Activated T-cell treated with anti-CD3 and anti-CD28 coated beads, Interleukin-2, amount 50 U/mL, for 48 hours (primary cell): ENCODE measurements at regions not wholly inside any gene's neighbourhood (a gene's known extent, or its start where the extent isn't known, plus 50 kb on each side); places are given as distances from the start of the nearest gene placed in this dataset.
"Not testable (repeated sequence)": the region's sequence is repeated elsewhere in the genome, so short reads cannot be mapped to it uniquely, and the experiment has no call there.

Experiments
- DNase-seq, 2 experiments: peaks; one replicate each; pipeline ENCODE4 v3.0.0-alpha.2; 2020

GRCh38 chr7:69335331-69335730 lies 262.9 kb upstream of the AUTS2 start:
- DNase-seq, result no peak

DNA sequence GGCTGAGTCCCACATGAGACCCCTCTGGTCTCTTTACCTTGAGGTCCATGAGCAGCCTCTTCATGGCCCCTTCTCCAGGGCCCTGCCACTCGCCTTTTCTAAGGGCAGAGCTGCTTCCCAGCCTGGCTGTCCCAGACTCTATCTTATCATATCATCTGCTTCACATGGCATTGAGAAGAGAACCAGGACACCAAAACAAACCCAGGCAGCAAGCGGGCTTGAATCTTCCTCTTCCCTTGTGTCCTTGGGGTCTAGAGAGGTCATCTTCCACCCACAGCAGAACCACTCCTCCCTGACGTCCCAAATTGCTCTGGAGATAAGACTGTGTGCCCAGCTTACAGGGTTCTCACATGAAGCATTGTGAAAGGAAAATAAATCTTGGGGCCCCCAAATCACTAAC lies 261.3 kb upstream of the AUTS2 start:
- DNase-seq, result no peak

- no peak for DNase-seq
These were observed 260.1 kb upstream of the AUTS2 start for GRCh38 chr7:69338144-69338543.

- no peak for DNase-seq
These were observed 257.0 kb upstream of the AUTS2 start for GRCh38 chr7:69341288-69341687.

- DNase-seq, result no peak
These were observed 256.0 kb upstream of the AUTS2 start for GRCh38 chr7:69342154-69342884.

DNA sequence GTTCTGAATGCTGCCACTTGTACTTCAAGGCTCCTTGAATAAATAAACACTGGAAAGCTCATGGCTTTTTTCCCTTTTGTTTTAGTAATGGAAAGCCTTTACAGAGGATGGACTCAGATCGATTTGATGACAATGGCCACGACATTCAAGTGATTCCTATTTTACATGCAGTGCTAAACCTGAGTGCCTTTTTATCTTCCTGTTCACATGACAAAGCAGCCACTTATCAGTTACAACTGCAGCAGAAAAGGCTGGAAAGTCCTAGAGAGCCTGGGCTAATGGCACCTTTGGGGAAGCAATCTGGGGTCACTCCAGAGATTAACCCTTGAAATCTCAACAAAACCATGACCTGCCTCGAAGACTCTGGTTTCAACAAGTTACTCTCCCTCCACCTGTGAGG lies 249.0 kb upstream of the AUTS2 start:
- DNase-seq, result no peak

DNA sequence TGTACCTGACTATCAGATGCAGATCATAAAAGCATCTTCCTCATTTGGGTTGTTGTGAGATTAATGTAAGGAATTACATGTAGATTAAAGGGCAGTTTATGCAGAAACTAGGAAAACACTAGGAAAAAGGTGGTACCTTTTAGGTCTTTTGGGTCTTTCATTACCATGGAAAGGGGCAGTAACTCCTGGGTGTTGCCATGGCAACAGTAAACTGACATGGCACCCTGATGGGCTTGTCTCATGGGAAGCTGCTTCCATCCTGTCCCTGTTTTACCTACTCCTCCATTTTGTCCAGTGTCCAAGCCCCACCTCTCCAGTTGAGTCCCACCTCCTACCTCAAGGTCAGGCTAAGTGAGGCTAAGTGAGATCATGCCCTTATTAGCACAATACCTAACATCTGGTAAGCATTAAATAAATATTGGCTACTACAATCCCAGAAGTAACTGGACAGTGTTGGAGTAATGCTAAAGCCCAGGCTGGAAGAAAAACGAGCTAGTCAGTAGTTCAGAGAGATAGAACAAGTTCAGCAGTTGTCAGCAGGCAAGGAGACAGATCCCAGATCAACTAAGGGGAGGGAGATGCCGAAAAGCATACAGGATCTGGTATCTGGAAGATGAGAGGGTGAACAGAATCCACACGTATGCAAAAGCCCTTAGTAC lies 240.0 kb upstream of the AUTS2 start:
- no peak for DNase-seq

- DNase-seq, result no peak
These were observed 239.1 kb upstream of the AUTS2 start for GRCh38 chr7:69359003-69359700.

- no peak for DNase-seq
These were observed 237.4 kb upstream of the AUTS2 start for GRCh38 chr7:69360913-69361312.

DNA sequence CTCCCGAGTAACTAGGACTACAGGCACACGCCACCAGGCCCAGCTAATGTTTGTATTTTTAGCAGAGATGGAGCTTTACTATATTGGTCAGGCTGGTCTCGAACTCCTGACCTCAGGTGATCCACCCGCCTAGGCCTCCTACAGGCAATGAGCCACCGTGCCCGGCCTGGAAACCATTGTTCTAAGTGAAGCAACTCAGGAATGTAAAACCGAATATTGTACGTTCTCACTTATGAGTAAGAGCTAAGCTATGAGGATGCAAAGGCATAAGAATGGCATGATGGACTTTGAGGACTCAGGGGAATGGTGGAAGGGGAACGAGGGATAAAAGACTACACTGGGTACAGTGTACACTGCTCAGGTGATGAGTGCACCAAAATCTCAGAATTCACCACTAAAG lies 235.1 kb upstream of the AUTS2 start:
- DNase-seq, result no peak

GRCh38 chr7:69364813-69365643 lies 233.2 kb upstream of the AUTS2 start:
- no peak for DNase-seq

- DNase-seq, result no peak
These were observed 232.6 kb upstream of the AUTS2 start for GRCh38 chr7:69365651-69366192.

DNA sequence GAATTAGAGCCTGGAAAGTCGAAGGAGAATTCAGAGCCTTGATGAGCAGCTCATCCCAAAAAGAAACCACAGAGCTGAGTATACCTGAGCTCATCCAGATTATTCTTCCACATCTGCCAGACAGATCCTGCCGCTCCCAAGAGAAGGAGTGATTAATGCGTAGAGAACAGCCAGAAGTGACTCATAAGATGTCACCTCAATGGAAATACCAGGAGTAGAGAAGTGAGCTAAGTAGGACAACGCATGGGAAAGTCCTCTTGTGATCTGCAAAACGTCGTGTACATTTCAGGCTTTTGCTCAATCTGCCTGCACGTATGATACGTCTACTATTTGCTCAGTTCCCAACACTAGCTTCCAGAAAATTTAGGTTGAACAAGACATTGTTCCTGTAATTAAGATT lies 230.5 kb upstream of the AUTS2 start:
- DNase-seq, result no peak

GRCh38 chr7:69373171-69374043 lies 224.9 kb upstream of the AUTS2 start:
- no peak for DNase-seq

- no peak for DNase-seq
These were observed 224.2 kb upstream of the AUTS2 start for GRCh38 chr7:69374044-69374425.

- no peak for DNase-seq
These were observed 221.1 kb upstream of the AUTS2 start for GRCh38 chr7:69377191-69377590.

GRCh38 chr7:69388452-69389137 lies 209.7 kb upstream of the AUTS2 start:
- no peak for DNase-seq

- DNase-seq, result no peak
These were observed 209.1 kb upstream of the AUTS2 start for GRCh38 chr7:69389216-69389615.

- DNase-seq, result not testable (repeated sequence)
These were observed 204.4 kb upstream of the AUTS2 start for GRCh38 chr7:69393912-69394311.

GRCh38 chr7:69395061-69395714 lies 203.1 kb upstream of the AUTS2 start:
- no peak for DNase-seq

DNA sequence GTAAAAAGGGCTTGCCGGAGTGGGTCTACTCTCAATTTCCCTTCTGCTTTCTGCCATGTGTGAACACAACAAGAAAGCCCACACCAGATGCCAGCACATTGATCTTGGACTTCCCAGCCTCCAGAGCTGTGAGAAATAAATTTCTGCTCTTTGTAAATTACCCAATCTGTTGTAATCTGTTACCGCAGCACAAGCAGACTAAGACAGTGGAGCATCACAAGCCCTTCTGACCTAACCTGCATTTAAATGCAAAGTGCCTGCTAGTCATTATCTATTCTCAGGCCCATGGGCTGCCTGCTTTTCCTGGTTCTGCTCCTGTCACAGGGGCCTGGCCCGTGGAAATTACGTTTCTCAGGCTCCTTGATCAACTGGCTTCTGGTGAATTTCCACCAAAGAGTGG lies 199.3 kb upstream of the AUTS2 start:
- DNase-seq, result no peak
